SU-DHL-6 (cell line): ENCODE measurements at regions not wholly inside any gene's neighbourhood (a gene's known extent, or its start where the extent isn't known, plus 50 kb on each side); places are given as distances from the start of the nearest gene placed in this dataset.

Experiments
- CTCF ChIP-seq: fragments of 200-600 bp; sonication (generic); IDR thresholded peaks from one replicate; pipeline ENCODE4 v1.5.1; 2017; ENCODE audit warnings: antibody characterized with exemption, mild to moderate bottlenecking, low read length, moderate library complexity; ENCODE audit not compliant: insufficient read depth, poor library complexity, severe bottlenecking
- EZH2phosphoT487 ChIP-seq: fragments of 200-600 bp; sonication (generic), shearing (Covaris generic); conservative IDR thresholded peaks from 2 replicates; pipeline ENCODE4 v1.6.1; 2018; ENCODE audit warnings: mild to moderate bottlenecking, antibody characterized with exemption, low read length, moderate library complexity, mixed read lengths

DNA sequence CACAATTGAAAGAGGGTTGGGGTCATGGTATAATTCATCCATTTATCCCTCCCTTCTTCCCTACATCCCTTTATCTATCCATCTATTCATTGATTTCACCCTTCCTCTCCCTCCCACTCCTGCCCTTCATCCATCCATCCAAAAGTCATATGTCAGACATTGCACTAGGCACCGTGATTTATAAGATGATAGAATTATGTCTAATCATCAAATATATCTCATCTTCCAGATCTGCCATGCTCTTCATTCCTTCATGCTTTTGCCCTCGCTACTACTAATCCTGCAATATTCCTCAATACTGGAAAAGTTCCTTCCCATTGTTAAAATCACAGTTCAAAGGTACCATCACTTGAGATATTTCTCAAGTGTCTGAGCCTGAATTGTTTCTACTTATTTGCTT lies 335.2 kb upstream of the CDH11 start:
- TF ChIP-seq CTCF: no peak
- TF ChIP-seq EZH2phosphoT487: no peak
